GM18499 (cell line): ENCODE measurements at regions not wholly inside any gene's neighbourhood (a gene's known extent, or its start where the extent isn't known, plus 50 kb on each side); places are given as distances from the start of the nearest gene placed in this dataset.

ENCODE experiments used
- ATAC-seq: cut with Tn5 transposase; IDR thresholded peaks from one replicate; pipeline ENCODE4 v1.9.1; 2021; ENCODE audit warnings: moderate number of reproducible peaks; ENCODE audit not compliant: insufficient read depth, unreplicated experiment

DNA sequence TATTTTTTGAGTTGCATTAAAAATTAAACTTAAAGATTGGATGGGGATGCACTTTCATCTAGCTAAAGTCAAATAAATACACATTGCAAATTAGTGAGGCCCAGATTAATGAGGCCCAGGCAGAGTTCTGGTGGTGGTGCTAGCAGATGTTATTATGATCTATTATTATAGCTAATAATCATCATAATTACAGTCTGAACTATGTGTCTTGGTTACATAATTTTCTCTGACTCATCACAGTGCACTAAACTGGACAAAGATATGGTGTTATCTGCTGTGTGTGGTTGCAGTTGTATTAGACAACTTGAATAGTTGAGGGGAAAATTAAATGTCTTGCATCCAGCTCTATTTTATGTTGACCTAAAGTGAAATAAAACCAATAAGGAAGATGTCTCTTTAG, 568.8 kb downstream of the TLR4 start:
- ATAC-seq: no peak

DNA sequence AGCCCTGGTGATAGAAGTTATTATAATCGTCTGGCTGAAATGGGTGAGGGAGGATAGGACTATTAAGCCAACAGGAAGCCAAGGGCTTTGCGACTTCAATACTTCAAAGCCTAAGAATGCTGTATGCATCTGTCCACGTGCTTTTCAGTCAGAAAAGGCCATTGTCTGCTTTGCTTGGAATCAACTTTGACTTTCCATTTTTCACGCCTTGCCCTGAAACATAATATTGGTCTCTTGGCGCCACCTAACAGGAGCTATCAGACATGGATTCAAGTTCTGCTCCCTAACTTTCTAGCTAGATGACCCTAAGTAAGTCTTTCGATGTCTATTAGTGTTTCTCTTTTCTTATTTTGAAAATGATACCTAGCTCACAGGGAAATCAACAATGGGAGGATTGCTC, 572.6 kb downstream of the TLR4 start:
- no peak for ATAC-seq

DNA sequence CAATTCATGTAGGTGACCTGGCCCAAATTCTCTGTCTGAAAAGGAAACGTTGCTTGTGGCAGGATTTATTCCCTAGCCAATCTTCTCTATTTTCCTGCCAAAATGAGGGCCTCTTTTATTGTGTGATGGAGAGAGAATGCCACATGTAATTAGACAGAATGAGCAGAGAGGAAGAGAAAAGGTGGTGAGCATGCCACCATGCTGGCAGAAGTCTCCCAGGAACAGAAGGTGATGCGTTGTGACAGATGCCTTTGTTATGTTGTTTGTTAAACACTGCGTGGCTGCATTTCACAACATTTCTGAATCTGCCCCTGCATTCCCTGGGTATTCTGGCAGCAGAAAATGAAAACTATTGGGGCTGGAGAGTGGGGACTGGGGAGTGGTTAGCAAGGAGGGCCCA, 577.6 kb downstream of the TLR4 start:
- ATAC-seq: no peak

DNA sequence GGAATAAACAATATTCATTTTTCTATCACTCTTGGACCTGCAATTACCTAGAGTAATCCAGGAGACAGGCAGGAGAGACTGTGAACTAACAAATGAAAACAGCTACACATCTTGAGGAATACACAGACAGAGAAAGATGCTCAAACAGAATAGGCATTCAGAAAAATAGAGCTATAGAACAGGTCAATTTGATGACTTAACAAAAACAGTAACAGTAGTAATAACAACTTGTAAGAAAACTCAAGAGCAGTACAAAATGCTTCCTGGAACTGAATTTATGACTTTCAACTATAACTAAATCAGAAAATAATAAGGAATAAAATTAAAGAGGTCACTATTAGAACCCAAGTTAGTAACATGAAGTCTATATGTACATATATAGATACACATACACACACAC, 579.3 kb downstream of the TLR4 start:
- ATAC-seq: no peak

DNA sequence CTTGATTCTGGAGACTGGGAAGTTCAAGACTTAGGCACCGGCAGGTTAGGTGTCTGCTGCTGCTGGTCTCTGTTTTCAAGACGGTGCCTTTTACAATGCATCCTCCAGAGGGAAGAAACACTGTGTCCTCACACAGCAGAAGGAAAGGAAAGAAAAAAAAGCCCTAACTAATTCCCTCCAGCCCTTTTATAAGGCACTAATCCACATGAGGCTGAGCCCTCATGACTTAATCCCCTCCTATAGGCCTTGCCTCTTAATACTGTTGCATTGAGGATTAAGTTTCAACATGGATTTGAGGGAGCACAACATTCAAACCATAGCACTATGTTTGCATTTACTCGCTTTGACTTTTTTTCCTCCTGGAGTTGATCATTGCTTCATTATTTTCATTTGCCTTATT, 585.9 kb downstream of the TLR4 start:
- no peak for ATAC-seq

DNA sequence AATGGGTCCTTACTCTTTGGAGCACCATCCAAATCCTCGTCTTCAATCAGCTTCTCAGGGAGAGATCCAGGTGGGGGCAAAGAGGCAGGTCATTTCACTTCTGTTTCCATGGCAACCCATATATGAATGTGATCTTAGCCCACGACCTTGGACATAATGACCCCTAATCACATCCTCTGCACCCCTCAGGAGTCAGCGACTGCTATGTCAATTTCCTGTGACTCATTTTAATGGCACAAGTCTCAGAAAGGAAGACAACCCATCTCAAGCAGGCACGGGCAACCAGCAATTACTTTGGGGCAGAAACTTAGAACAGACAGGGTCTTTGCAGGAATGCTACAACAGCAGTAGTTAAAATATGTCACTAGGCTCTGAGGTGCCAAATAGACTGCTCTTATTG, 591.2 kb downstream of the TLR4 start:
- no peak for ATAC-seq

DNA sequence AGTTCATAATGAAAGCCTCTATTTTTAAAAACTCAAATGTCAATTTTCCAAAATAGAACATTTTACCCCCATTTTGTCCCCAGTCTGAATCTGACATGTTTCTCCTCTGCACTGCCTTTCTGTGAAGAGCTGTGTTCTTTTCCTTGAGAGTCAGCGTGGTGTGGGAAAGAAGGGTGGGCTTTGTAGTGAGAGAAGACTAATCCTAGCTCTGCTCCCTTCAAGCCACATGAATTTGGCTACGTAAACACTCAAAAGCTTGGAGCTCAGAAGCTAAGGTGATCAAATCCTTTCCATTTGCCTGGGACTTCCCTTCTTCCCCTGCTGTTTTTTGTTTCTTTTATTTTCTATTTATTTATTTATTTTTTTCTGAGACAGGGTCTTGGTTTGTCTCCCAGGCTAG, 598.5 kb downstream of the TLR4 start:
- ATAC-seq: no peak

DNA sequence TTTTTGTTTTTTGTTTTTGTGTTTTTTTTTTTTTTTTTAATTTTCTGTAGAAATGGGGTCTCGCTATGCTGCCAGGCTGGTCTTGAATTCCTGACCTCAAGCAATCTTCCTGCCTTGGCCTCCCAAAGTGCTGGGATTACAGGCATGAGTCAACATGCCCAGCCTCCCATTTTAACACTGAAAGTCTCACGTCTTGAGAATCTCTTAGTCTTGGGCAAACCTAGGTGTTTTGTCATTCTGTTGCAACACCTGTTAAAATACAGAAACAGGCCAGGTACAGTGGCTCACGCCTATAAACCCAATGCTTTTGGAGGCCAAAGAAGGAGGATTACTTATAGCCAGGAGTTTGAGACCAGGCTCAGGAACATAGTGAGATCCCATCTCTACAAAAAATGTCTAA, 599.0 kb downstream of the TLR4 start:
- no peak for ATAC-seq

DNA sequence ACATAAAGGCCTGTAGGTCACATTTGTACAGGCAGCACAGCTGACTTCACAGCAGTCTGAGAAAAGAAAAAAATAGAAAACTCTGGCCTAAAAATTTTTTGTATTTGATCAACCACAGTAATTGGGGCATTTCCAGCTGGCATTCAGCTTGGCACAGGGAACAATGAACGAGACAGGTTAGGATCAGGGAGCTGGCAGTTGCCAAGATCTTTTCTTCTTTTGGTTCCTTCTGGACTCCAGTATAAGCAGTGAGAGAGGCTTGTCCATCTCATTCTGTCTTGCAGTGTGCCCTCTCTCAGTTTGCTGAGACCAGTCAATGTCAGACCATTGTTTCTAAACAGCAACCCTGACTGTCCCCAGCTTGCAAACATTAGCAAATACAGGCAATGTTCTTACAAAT, 601.1 kb downstream of the TLR4 start:
- no peak for ATAC-seq

DNA sequence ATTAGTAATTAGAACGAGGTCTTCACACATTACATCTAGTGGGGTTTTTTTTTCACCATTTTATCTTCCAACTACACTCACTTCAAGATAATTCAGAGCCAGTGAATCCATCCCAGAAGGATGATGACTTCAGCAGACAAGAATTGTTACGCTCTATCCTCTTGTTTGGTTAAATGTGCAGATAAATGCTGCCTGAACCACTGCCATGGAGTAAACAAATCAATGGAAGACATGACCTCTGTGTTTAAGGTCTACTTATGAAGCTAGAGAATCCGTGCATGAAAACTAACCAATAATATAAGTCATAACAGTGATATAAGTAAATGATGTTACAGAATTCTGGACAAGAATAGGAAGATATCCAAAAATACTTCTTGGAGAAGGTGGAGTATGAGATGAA, 602.6 kb downstream of the TLR4 start:
- no peak for ATAC-seq

DNA sequence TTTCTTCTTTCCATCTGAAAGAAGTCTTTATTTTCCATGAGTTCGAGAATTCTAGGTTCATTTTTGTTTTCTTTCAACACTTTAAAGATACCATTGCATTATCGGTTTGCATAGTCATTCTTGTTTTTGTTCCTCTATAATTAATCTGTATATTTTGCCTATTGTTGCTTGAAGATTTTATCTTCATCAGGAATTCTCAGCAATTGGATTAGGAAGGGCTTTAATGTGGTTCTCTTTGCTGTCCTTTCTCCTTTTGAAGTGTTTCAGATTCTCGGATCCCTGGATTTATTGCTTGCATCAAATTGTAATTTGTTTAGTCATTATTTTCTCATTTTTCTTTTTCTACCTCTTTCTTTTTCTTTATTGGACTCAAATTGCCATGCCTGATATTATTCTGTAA, 609.8 kb downstream of the TLR4 start:
- no peak for ATAC-seq

DNA sequence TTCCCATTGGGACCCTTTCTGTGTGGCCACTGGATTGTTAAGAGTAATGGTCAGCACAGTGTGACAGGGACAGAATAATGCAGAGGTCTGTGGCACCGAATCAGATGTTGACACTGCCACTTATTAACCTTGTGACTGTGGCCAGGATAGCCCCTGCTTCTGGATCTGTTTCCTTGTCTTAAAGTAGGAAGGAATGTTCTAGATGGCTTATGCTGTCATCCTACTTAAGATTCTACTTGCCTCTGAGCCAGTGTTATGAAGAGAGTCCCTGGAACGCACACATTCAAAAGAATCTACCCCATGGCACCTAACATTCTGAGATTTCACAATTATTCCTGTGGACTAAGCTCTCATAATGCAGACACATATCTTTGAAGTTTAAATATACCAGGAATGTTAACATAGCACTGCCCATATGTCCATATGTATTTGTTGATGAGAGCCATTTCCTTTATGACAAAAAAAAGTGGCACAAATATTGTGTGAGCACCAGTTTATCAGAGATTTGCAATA, 612.7 kb downstream of the TLR4 start:
- ATAC-seq: no peak

DNA sequence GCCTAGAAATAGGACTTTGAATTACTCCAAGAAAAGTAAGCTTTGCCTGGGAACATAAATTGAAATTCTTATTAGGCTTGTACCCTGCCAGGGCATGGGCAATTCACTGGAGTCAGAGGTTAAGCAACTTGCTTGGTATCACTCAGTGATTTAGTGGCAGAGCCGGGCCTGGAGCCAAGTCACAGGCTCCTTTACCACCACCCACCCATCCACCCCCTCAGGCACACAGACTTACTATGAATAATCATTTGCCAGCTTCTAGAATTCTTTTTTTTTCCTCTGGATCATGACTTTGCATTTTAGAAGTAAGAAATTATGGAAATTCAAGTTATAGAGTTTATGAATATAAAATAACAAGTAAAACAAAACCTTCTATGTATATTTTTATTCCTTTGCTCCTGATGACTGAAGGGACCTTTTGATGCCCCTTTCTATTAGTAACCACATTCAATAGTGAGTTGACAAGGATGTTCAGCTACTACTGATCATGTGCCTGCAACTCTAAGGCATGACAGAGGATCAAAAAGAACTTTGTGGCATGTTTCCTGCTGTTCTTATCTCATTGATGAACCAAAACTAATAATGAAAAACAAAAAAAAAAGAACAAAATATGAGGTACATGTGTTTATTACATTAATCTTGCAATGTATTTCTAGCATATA, 614.7 kb downstream of the TLR4 start:
- ATAC-seq: no peak

DNA sequence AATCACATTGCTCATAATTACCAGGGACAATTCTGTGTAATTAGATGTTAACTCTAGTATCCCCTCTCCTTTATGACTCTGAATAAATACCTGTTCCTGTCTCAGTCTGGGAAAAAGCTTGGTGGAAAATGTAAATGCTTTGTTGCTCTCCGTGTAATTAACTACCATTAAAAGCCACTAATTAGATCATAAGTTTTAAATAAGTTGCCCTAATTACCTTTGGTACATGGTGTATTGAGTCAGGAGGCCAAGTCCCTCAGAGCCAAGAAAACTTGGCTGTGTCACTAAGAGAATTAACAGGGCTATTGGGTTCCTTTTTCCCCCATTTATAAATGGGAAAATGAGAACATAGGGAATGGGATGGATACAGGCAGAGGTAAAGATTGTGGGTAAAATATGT, 617.6 kb downstream of the TLR4 start:
- no peak for ATAC-seq

DNA sequence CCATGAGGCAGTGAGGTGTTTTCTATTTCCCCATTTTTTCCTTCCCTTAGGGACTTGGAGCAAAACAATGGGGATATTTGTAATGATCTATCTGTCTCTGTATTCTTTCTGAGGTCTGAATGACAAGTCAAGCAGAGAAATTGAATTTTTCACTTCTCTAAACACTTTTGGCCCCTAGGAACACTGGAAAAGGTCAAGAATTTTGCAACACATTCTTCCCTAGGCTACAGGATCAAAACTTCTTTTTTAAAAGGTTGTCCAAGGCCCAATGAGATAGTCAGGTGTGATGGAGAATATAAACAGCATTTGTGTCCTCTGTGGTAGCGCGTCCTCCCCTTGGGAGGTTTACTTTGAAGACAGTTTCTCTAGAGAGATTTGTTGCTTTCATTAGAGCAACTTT, 620.5 kb downstream of the TLR4 start:
- ATAC-seq: no peak

DNA sequence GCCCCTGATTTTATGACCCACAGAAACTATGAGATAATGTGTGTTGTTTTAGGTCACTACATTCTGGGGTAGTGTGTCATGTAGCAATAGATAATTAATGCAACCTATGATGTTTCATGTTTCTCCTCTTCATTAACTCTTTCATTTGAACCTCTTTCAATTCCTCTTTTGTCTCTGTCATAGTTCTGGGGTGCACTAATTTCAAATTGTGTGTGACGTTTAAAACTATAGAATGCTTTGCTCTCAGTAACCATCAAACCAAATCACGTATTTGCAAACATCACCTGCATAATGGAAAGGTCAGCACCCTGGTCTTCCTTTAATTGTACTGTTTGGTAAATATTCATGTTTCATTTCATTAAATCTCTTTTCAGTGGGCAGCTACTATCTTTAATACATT, 621.6 kb downstream of the TLR4 start:
- ATAC-seq: no peak

DNA sequence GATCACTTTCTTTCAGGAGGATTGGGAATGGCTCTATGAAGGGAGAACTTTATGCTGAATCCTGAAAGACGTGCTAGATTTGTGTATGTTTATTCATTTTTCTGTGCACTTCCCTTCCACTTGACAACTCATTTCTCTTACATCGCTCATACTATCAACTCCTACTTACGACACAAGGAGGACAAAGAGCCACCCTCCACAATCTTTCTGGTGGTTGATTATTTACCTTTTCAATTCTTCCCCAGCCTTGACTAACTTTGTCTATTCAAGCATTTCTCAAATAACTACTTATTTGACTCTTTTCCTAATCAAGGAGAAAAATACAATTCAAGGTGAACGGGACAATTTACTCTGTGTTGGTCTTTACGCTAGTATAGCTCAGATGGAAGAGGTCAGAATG, 622.1 kb downstream of the TLR4 start:
- no peak for ATAC-seq

DNA sequence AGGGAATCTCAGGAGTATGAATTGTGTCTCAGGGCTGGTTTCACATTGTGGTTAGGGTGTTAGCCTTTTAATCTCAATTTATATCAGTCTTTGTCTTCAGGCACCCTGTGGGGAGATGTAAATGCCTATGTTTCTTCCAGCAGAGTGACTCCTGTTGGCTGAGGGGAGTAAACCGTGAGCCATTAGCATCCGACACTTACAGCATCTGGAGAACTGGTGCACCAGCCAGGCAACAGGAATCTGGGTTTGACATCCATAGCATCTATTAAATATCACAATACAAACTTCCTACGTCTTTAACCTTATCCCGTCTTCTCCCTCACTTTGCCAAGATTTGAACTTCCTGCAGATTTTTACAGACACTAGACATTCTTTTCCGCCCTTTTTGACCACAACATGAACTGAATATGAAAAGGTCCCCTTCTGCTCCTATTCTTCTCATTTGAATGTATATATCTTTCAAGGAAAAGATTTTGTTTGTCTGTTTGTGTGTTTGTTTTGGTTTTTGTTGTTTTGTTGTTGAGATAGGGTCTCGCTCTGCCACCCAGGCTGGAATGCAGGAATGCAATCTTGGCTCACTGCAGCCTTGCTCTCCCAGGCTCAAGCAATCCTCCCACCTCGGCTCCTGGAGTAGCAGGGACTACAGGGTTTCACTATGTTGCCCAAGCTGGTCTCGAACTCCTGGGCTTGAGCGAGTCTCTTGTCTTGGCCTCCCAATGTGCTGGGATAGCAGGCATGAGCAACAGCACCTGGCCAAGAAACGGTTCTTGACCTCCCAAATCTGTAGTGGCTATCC, 626.2 kb downstream of the TLR4 start:
- no peak for ATAC-seq

DNA sequence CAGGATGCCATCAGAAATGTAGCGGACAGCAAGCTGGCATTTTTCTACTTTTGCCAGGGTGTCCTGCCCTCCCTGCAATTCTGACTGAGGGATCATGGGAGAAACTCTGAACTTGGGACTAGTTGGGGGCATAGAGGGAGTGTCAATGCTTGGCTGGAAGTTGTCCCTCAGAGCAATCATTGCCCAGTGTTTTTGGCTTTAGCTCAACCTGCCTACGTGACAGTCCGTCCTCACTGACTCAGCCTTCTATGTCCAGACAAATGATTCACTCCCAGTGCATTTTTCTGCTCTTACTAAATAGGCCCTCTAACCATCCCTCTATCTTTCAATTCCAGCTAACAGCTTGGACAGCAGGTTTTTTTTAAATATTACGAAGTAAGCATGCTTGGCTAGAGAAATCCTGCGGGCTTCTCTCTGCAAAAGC, 627.4 kb downstream of the TLR4 start:
- ATAC-seq: no peak

DNA sequence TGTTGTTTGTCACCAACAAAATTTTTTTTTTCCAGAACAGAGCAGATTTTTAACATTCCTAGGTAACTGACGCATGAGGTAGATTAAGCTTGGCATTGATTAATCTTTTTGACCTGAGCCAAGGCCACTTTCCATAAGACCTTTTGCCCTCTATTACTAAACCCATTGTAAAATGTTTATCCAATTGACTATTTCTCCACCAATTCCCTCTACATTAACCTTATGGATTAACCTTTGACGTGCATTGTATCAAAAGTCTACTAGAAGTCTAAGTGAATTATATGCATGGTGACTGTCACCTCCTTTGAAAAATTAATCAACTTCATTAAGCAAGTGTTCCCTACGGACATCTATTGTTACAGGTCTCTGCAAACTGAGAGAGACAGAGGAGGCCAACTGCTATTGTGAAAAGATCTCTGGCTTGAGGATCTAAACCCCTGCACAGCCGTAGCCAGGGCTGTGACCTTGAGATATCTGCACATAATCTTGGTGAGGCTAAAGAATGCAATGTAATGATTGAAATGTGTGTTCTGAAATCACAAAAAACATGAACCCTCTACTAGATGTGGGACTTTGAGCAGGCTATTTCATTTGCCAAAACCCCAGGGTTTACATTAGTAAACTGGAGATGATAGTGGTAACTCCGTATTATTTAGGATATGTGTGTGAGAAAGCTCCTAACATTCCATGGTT, 632.2 kb downstream of the TLR4 start:
- no peak for ATAC-seq

DNA sequence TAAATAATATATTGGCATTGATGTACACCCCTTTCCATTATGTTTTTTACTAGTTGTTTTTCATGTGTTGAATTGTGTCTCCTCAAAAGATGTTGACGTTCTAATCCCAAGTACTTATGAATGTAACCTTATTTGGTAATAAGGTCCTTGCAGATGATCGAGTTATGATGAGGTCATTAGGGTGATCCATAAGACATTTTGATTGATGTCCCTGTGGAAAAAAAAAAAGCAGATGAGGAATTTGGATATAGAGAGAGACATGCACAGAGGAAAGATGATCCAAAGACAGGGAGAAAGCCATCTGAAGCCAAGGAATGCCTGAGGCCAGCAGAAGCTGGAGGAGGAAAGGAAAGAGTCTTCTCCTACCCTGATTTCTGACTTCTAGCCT, 632.7 kb downstream of the TLR4 start:
- no peak for ATAC-seq
